ENCODE measurements at regions not wholly inside any gene's neighbourhood (a gene's known extent, or its start where the extent isn't known, plus 50 kb on each side); places are given as distances from the start of the nearest gene placed in this dataset.

DNA sequence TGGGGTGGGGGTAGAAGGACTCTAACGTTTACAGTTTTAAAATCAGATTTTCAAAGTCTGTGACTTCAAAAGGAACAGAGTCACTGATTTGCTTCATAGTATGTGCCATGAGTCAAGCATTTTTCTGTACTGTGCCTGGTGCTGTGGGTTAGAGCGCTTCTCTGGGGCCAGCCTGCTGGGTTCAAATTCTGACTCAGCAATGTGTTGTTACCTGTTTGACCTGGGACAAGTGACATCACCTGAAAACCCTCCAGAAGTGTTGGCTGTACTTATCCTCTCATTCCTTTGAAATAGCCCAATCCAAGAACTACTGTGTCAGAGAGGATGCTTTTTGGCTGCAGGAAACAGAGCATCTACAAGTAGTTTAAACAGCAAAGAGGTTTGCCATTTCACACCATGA lies 101.7 kb downstream of the LSM3 start:
- Histone ChIP-seq H3K4me1 (no peaks in the 10 kb centered on the region), H3K36me3 (no peaks in the 10 kb centered on the region), H3K27me3 (peaks cover 0 to 30% of the 10 kb centered on the region in 2 donors), H3K9me3 (no peaks in the 10 kb centered on the region), H3K4me3 (no peak overlapping the region), H3K27ac (no peak overlapping the region)
- intact Hi-C loops (cut with DNase I; ENCODE audit: low total_unique reads), result no loop called here
- DNase-seq, result no peak
- TF ChIP-seq, protein P1, sequence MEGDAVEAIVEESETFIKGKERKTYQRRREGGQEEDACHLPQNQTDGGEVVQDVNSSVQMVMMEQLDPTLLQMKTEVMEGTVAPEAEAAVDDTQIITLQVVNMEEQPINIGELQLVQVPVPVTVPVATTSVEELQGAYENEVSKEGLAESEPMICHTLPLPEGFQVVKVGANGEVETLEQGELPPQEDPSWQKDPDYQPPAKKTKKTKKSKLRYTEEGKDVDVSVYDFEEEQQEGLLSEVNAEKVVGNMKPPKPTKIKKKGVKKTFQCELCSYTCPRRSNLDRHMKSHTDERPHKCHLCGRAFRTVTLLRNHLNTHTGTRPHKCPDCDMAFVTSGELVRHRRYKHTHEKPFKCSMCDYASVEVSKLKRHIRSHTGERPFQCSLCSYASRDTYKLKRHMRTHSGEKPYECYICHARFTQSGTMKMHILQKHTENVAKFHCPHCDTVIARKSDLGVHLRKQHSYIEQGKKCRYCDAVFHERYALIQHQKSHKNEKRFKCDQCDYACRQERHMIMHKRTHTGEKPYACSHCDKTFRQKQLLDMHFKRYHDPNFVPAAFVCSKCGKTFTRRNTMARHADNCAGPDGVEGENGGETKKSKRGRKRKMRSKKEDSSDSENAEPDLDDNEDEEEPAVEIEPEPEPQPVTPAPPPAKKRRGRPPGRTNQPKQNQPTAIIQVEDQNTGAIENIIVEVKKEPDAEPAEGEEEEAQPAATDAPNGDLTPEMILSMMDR (IDR thresholded peaks at IDR 0.05), result no peak

DNA sequence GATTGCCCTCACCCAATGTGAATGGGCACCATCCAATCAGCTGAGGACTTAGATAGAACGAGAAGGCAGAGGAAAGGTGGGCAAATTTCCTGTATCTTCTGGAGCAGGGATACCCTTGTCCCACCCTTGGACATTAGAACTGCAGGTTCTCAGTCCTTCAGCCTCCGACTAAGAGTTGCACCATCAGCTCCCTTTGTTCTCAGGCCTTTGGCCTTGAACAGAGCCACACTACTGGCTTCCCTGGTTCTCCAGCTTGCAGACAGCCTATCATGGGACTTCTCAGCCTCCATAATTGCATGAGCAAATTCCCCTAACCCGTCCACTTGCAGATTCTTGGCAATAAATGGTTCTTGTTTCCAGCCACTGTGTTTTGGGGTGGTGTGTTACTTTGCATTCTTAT lies 102.4 kb downstream of the LSM3 start:
- intact Hi-C loops (cut with DNase I; ENCODE audit: low total_unique reads), result no loop called here
- TF ChIP-seq, protein P1 (IDR thresholded peaks at IDR 0.05), result no peak

GRCh38 chr3:14282001-14282705 lies 103.5 kb downstream of the LSM3 start:
- no peak overlapping the region for H3K27ac ChIP-seq
- no peak for DNase-seq
- H3K4me1 ChIP-seq, result no peaks in the 10 kb centered on the region
- H3K4me3 ChIP-seq, result no peak overlapping the region
- TF ChIP-seq, protein P1 (IDR thresholded peaks at IDR 0.05), result no peak
- no peaks in the 10 kb centered on the region for H3K9me3 ChIP-seq
- peaks cover 0 to 23% of the 10 kb centered on the region in 2 donors for H3K27me3 ChIP-seq
- no peaks in the 10 kb centered on the region for H3K36me3 ChIP-seq
- intact Hi-C loops (cut with DNase I; ENCODE audit: low total_unique reads), result no loop called here

More for the DNA sequence above, 102.4 kb downstream of the LSM3 start:
- Histone ChIP-seq H3K27ac (no peak overlapping the region), H3K9me3 (no peaks in the 10 kb centered on the region), H3K27me3 (peaks cover 0 to 29% of the 10 kb centered on the region in 2 donors), H3K36me3 (no peaks in the 10 kb centered on the region), H3K4me1 (no peaks in the 10 kb centered on the region), H3K4me3 (no peak overlapping the region)
- DNase-seq, result no peak

GRCh38 chr3:14282706-14283075 lies 104.1 kb downstream of the LSM3 start:
- Histone ChIP-seq H3K4me1 (no peaks in the 10 kb centered on the region), H3K4me3 (no peak overlapping the region), H3K9me3 (no peaks in the 10 kb centered on the region), H3K27ac (no peak overlapping the region), H3K27me3 (peaks cover 0 to 25% of the 10 kb centered on the region in 2 donors), H3K36me3 (no peaks in the 10 kb centered on the region)
- intact Hi-C loops (cut with DNase I; ENCODE audit: low total_unique reads), result no loop called here
- no peak for DNase-seq
- TF ChIP-seq, protein P1 (IDR thresholded peaks at IDR 0.05), result no peak

GRCh38 chr3:14283092-14283812 lies 104.6 kb downstream of the LSM3 start:
- TF ChIP-seq, protein P1 (IDR thresholded peaks at IDR 0.05), result no peak
- no peak overlapping the region for H3K4me3 ChIP-seq
- DNase-seq, result no peak
- no peaks in the 10 kb centered on the region for H3K36me3 ChIP-seq
- intact Hi-C loops (cut with DNase I; ENCODE audit: low total_unique reads), result no loop called here
- no peaks in the 10 kb centered on the region for H3K4me1 ChIP-seq
- peaks cover 0 to 22% of the 10 kb centered on the region in 2 donors for H3K27me3 ChIP-seq
- no peaks in the 10 kb centered on the region for H3K9me3 ChIP-seq
- no peak overlapping the region for H3K27ac ChIP-seq

Data from tibial artery (tissue), 4 donors.